Subcutaneous abdominal adipose tissue (tissue), 5 donors: ENCODE measurements at regions not wholly inside any gene's neighbourhood (a gene's known extent, or its start where the extent isn't known, plus 50 kb on each side); places are given as distances from the start of the nearest gene placed in this dataset.

Experiments
- H3K27ac ChIP-seq: one replicate; pipeline ENCODE4 v1.7.0; 2013; ENCODE audit warnings: low read depth, mild to moderate bottlenecking, inconsistent platforms, low read length, moderate library complexity
- H3K27me3 ChIP-seq, 5 donors: one replicate each; pipeline ENCODE4 v1.7.0; 2013; ENCODE audit warnings: low read length in 5 of 5, inconsistent platforms in 1 of 5; ENCODE audit not compliant: control insufficient read depth in 5 of 5, insufficient read depth in 4 of 5
- H3K36me3 ChIP-seq, 5 donors: one replicate each; pipeline ENCODE4 v1.7.0; 2013; ENCODE audit warnings: low read length in 5 of 5; ENCODE audit not compliant: control insufficient read depth in 5 of 5, insufficient read depth in 5 of 5
- H3K4me1 ChIP-seq, 5 donors: one replicate each; pipeline ENCODE4 v1.7.0; 2013; ENCODE audit warnings: low read length in 5 of 5, mild to moderate bottlenecking in 3 of 5, moderate library complexity in 1 of 5; ENCODE audit not compliant: control insufficient read depth in 5 of 5, insufficient read depth in 5 of 5
- H3K4me3 ChIP-seq, 5 donors: one replicate each; pipeline ENCODE4 v1.7.0; 2013; ENCODE audit warnings: low read length in 5 of 5, low read depth in 1 of 5
- H3K9ac ChIP-seq, 5 donors: one replicate each; pipeline ENCODE4 v1.7.0; 2013; ENCODE audit warnings: low read length in 5 of 5, mild to moderate bottlenecking in 4 of 5, moderate library complexity in 3 of 5
- H3K9me3 ChIP-seq, 5 donors: one replicate each; pipeline ENCODE4 v1.7.0; 2013; ENCODE audit warnings: low read length in 5 of 5; ENCODE audit not compliant: control insufficient read depth in 5 of 5
- donor health status: healthy.
- donor health status: healthy.
- donor health status: healthy.
- donor health status: healthy.
- donor health status: healthy.

DNA sequence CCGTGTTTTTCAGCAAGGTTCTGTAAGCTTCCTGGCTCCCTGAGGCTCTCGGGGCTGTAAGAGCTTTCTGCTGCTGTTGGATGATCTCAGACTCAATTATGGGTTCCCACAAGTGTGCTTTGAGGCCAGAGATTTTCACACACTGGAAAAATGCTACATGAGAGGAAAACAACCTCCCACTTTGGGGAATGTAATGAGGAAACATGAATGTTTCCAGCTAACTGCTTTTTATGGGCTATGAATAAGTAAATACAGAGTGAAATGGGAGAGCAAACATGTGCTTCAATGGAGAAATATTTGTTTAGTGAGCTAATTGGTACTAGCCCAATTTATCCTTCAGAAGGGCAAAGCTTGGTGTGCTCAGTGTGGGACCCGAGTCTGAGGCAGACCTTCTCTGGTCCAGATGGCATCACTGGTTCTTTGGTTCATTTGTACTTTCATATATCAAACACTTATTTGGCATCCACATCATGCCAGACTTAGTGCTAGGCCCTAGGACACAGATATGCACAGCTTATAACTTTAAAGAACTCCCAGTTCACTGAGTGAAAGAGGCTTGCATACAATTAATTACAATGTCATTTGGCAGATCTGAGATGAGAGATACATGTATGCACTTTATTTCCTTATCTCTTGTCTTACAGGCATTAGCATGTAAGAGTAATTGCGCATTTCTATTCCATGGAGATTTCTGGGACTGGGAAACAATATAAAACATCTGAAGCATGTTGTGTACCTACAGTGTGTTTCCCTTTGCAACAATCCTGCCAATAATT, 248.8 kb downstream of the RDH14 start:
- H3K36me3 ChIP-seq = no peaks in the 10 kb centered on the region
- H3K4me1 ChIP-seq = no peaks in the 10 kb centered on the region
- peaks cover 0 to 2% (median 0%) of the 10 kb centered on the region in 5 donors for H3K9me3 ChIP-seq
- H3K27ac ChIP-seq = no peak overlapping the region
- H3K9ac ChIP-seq = no peak overlapping the region
- H3K4me3 ChIP-seq = no peak overlapping the region
- H3K27me3 ChIP-seq = no peaks in the 10 kb centered on the region

DNA sequence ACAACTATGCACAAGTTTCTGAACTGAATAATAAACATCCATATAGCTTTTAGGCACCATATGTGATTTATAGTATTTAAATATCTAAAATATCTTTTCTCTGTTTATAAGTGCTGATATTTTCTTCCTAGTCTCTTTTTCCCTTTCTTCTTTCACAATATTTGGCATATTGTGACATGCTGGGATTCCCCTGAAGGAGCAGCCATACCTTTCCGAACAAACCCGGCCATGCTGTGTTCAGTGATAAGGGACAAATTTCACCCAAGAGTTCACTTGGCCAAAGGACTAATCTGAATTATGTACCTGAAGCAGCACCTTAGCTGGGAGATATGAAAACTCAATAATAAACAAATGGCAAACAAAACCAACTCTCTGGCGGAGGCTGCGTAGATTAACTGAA, 250.8 kb downstream of the RDH14 start:
- Histone ChIP-seq H3K4me1 (no peaks in the 10 kb centered on the region), H3K27me3 (no peaks in the 10 kb centered on the region), H3K9ac (no peak overlapping the region), H3K27ac (no peak overlapping the region), H3K4me3 (no peak overlapping the region), H3K9me3 (peaks cover 0 to 2% (median 0%) of the 10 kb centered on the region in 5 donors), H3K36me3 (no peaks in the 10 kb centered on the region)

DNA sequence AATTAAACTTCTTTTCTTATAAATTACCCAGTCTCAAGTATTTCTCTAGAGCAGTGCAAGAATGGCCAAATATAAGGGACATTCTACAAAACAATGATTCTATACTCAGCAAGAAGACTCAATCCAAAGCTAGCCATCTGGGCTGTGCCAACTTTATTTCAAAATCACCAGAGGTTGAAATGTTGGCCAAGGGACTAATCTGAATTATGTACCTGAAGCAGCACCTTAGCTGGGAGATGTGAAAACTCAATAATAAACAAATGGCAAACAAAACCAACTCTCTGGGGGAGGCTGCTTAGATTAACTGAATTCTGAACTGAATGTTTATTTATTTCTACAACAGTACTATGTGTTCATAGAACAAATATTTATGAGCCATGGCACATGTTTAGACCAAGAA, 251.3 kb downstream of the RDH14 start:
- no peaks in the 10 kb centered on the region for H3K36me3 ChIP-seq
- H3K27me3 ChIP-seq = no peaks in the 10 kb centered on the region
- no peak overlapping the region for H3K9ac ChIP-seq
- peaks cover 0 to 2% (median 0%) of the 10 kb centered on the region in 5 donors for H3K9me3 ChIP-seq
- H3K4me1 ChIP-seq = no peaks in the 10 kb centered on the region
- H3K4me3 ChIP-seq = no peak overlapping the region
- H3K27ac ChIP-seq = no peak overlapping the region

DNA sequence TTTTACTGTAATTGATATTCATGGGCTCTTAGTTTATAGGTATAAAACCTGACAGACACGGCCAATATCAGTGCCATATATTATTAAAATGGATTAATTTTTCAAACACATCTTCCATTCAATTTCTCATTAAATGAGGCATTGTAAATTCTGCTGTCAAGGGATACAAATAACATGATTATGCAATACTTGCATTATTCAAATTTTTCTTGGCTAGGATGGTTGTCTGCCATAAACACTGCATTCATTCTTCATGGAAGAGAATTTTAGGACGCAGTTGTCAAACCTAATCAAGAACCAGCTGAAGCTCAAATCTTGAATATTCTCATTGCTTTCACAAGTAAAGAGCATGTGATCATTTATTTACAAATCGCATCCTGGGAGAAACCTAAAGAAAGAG, 255.6 kb downstream of the RDH14 start:
- no peaks in the 10 kb centered on the region for H3K27me3 ChIP-seq
- H3K4me3 ChIP-seq = no peak overlapping the region
- H3K4me1 ChIP-seq = no peaks in the 10 kb centered on the region
- peaks cover 0 to 2% (median 0%) of the 10 kb centered on the region in 5 donors for H3K9me3 ChIP-seq
- no peaks in the 10 kb centered on the region for H3K36me3 ChIP-seq
- no peak overlapping the region for H3K27ac ChIP-seq
- no peak overlapping the region for H3K9ac ChIP-seq

DNA sequence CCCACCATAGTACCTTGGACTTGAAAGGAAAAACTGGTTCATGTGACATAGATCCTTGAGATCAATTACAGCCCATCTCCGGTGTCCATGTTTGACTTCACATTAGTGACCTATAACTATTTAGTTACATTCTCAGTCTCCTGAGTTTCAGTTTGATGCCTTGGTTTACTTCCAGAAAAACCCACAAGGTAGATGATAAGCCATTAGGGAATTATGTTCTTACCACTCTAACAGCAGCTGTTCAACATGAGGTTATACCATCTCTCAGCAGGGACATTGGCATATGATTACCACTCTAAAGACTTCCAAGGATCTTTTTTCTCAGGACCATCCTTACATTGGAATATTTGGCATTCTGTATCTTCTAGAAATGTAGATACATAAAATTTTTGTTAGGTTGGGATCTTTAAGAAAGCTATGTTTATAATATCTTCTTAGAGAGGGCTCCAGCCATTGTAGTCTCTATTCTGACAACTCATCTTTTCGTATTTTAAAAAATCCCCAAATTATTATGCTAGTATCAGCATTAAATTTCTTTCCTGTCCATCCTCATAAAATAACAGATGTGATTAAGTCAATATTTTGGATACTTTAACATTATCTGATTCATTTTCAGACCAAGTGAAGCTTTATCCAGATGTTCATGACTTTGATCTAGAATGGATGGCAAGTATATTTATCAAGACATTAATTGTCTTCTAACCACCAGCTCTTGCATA, 258.9 kb downstream of the RDH14 start:
- H3K9me3 ChIP-seq = no peaks in the 10 kb centered on the region
- no peaks in the 10 kb centered on the region for H3K36me3 ChIP-seq
- H3K27ac ChIP-seq = no peak overlapping the region
- H3K9ac ChIP-seq = no peak overlapping the region
- H3K4me3 ChIP-seq = no peak overlapping the region
- H3K27me3 ChIP-seq = no peaks in the 10 kb centered on the region
- H3K4me1 ChIP-seq = no peaks in the 10 kb centered on the region

DNA sequence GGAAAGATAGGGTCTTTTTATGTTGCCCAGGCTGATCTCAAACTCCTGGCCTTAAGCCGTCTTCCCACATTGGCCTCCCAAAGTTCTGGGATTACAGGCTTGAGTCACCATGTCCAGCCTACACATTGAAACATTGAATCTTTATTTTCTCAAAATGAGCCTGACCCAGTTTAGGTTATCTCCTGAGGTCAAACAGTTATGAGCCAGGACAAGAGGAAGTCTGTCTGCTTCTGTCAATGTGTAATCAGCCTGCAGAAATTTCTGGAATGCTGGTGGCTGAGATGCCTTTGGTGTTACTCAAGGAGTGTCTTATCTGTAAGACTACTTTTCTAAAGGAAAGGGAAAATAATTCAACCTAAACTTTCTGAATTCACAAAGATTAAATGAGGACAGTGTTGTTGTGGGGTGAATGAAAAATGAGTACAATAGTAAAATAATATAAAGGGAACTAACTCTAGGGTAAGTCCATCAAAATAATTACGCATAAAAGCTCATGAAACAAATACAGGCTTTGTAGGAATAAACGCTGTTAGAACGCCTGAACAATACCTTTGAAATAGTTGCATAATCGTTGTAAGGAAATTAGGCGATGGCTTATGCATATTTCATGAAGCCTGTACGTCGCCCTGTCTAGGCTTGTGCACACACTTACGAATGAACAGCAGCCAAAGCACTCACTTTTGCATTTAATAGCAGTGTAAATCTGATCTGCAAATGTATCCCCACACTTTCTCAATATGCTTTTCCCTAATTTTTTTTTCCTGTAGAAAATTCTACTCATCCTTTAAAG, 260.8 kb downstream of the RDH14 start:
- no peak overlapping the region for H3K9ac ChIP-seq
- no peak overlapping the region for H3K27ac ChIP-seq
- no peaks in the 10 kb centered on the region for H3K27me3 ChIP-seq
- no peak overlapping the region for H3K4me3 ChIP-seq
- no peaks in the 10 kb centered on the region for H3K9me3 ChIP-seq
- H3K4me1 ChIP-seq = no peaks in the 10 kb centered on the region
- H3K36me3 ChIP-seq = no peaks in the 10 kb centered on the region

DNA sequence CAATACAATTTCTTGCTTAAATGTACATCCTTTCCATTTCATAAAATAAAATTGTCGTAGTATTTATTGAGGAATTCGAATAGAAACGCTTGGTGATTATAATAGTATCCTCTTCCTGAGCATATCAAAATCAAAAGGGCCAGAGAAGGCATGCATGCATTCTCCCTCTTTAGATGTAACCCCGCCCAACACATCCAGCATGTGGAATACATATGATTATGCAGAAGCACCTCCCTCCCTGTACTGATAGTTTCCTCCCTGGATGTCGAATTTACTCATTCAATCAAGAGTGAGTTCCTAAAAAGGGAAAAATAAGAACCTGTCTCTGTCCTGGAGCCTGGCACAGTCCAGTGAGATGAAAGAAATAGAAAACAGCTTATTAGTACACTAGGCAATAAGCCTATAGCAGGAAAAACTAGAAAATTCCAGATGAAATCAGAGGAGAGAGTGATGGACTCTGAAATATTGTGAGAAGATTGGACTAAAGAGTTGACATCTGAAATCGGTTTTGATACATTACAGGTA, 262.9 kb downstream of the RDH14 start:
- no peak overlapping the region for H3K9ac ChIP-seq

DNA sequence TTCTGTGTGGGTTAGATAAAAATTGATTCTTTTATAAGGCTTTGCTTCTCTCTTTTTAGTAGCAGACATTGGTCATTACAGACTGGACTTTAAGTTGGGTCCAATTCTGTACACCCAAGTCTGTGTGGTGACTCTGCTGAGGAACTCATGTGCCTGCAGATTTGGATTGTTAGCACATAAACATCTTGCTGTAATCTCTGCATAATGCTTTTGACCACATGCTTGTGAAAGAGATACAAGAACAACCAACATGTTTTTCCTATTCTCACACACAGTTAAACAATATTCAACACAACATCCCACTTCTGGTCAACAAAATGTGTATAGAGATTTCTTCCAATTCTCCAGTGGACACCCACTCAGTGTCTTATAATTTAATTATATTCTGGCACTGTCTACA, 270.1 kb downstream of the RDH14 start:
- H3K27me3 ChIP-seq = no peaks in the 10 kb centered on the region
- H3K9me3 ChIP-seq = no peaks in the 10 kb centered on the region
- H3K9ac ChIP-seq = no peak overlapping the region
- no peaks in the 10 kb centered on the region for H3K36me3 ChIP-seq
- H3K4me3 ChIP-seq = no peak overlapping the region
- no peak overlapping the region for H3K27ac ChIP-seq
- H3K4me1 ChIP-seq = no peaks in the 10 kb centered on the region

More for the DNA sequence above, 262.9 kb downstream of the RDH14 start:
- Histone ChIP-seq H3K27me3 (no peaks in the 10 kb centered on the region), H3K4me1 (no peaks in the 10 kb centered on the region), H3K27ac (no peak overlapping the region), H3K9me3 (no peaks in the 10 kb centered on the region), H3K36me3 (no peaks in the 10 kb centered on the region), H3K4me3 (no peak overlapping the region)

DNA sequence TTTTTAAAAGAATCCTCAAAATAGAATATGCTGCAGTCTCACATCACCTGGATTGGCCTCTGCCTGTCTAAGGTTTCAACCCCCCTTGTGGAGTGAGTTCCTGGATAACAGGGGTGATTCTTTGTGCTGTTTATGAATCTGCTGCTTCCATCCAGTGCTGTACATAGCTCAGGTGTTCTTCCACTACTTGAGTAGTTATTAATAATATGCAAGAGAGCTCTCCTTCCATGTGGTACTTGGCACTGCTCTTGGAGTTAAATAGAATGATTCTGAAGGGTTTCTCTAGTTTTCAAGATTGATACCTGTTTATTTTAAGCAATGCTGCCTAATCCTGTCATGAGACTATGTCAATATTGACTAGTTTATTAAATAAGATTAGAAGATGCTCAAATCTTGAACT, 273.6 kb downstream of the RDH14 start:
- Histone ChIP-seq H3K4me1 (no peaks in the 10 kb centered on the region), H3K36me3 (no peaks in the 10 kb centered on the region), H3K4me3 (no peak overlapping the region), H3K27me3 (no peaks in the 10 kb centered on the region), H3K9ac (no peak overlapping the region), H3K9me3 (no peaks in the 10 kb centered on the region), H3K27ac (no peak overlapping the region)

DNA sequence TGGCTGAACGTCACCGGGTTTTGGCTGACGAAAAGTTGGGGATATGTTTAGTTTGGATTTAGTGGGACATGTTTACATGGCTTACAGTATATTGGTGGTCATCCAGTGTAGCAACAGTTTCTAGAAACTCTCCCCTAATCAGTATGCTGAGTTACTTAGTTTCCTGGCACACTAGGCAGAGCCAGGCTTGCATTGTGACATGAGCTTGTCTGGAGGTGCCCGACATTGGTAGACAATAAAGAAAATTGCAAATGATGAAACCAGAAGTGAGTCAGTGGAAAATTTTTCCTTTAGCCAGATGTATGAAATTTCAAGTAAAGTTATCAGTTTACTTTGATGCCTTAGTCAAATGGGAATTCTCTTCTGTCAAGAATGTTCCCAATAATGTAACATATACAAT, 276.1 kb downstream of the RDH14 start:
- no peak overlapping the region for H3K27ac ChIP-seq
- H3K9me3 ChIP-seq = no peaks in the 10 kb centered on the region
- H3K4me3 ChIP-seq = no peak overlapping the region
- no peaks in the 10 kb centered on the region for H3K36me3 ChIP-seq
- H3K9ac ChIP-seq = no peak overlapping the region
- no peaks in the 10 kb centered on the region for H3K27me3 ChIP-seq
- H3K4me1 ChIP-seq = no peaks in the 10 kb centered on the region
